ENCODE measurements at regions not wholly inside any gene's neighbourhood (a gene's known extent, or its start where the extent isn't known, plus 50 kb on each side); places are given as distances from the start of the nearest gene placed in this dataset.
A peak's percentile ranks its signal among the peaks of the same experiment; 100 is the strongest.
"Not testable (repeated sequence)": the region's sequence is repeated elsewhere in the genome, so short reads cannot be mapped to it uniquely, and the experiment has no call there.

GRCh38 chr15:84421513-84422181, 179.2 kb upstream of the ZSCAN2 start:
- peak in 1 of 5 experiments; percentile 16 for DNase-seq

GRCh38 chr15:84425327-84425726, 175.5 kb upstream of the ZSCAN2 start:
- not testable (repeated sequence) for DNase-seq

GRCh38 chr15:84473305-84473877, 127.4 kb upstream of the ZSCAN2 start:
- DNase-seq: not testable (repeated sequence)

DNA sequence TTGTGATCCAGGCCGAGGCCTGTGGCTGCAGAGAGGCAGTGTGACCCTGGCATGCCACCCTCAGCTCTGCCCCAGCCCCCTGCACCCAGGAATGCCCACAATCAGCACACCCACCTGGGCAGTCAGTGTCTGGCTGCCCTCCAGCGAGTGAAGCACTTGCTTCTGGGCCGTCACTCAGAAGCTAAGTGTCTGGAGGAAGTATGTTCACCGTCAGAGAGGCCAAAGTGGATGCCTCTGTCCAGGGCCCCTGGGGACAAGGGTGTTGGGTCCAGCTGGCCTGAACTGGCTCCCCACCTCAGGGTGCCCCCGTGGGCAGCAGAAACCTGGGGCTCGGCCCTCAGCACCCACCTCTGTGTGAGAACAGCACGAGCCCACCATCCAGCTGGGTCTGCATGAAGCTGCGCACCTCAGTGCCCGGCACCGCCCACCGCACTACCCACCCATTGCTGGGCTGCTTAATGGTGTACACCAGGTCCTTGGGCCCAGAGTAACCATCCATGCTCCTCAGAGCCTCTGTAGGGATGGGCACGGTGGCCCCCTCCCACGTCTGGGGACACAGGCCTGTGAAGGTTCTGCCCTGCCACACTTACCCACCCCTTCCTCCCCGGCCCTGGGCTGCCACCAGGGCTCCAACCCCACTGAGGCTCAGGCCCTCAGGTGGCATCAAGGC, 124.3 kb upstream of the ZSCAN2 start:
- DNase-seq: not testable (repeated sequence)

DNA sequence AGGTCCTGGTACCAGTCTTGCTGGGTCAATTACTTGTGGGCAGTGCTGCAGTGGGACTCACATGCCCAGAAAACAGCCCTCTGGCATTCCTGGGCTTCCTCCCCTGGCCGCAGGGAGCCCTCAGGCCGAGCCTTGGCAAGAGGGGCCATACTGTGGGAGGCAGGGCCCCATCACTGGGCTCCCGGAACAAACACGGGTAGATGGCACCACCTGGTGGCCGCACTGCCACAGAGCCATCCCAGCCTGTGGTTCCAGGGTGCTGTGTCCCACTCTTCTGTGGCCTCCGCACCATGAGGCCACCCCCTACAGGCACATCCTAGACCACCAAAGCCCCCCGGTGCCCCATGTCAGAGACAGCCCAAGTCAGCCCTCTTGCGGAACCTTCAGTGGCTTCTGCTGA, 123.3 kb upstream of the ZSCAN2 start:
- DNase-seq: not testable (repeated sequence)

- DNase-seq: not testable (repeated sequence)
Observed at GRCh38 chr15:84480174-84480681, 120.6 kb upstream of the ZSCAN2 start.

DNA sequence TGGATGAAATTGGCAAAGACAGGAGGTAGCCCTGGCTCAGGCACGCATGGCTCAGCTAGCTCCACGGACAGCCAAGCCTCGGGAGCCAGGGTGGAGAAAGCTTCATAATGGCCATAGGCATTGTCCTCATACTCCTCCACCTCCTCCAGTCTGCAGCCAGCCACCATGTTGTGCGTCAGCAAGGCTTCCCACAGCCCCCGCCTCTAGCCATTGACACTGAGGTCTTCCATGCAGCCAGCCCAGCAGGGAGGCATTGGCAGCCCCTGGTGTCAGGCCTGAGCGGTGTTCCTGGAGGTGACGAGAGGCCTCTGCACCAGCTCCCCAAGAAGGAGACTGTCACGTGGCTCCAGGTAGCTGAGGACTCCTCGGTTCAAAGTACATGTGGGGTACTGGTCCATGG, 117.0 kb upstream of the ZSCAN2 start:
- not testable (repeated sequence) for DNase-seq

- peak in 3 of 5 experiments; percentile 1 to 22 (median 4) for DNase-seq
Observed at GRCh38 chr15:84500165-84500889, 100.5 kb upstream of the ZSCAN2 start.

DNA sequence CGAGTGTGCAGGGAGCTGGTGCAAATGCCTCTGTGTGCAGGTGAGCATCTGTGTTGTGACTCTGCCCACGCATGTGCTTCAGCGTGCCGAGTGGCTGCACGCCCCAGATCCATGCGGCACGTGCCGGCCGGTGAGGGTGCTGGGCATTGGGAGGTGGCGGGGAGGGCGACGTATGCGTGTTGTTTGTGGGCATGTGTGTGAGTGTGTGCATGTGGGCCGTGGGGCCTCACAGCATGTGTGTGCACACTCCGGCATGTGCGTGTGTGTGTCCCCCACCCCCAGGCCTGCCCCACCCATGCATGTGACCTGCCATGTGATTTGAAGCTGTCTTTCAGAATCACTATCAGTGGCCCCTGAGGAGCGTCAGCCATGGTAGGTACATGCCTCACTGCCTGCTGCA, 97.7 kb upstream of the ZSCAN2 start:
- not testable (repeated sequence) for DNase-seq

- DNase-seq: not testable (repeated sequence)
Observed at GRCh38 chr15:84505552-84505951, 95.3 kb upstream of the ZSCAN2 start.

GRCh38 chr15:84512324-84512723, 88.5 kb upstream of the ZSCAN2 start:
- not testable (repeated sequence) for DNase-seq

DNA sequence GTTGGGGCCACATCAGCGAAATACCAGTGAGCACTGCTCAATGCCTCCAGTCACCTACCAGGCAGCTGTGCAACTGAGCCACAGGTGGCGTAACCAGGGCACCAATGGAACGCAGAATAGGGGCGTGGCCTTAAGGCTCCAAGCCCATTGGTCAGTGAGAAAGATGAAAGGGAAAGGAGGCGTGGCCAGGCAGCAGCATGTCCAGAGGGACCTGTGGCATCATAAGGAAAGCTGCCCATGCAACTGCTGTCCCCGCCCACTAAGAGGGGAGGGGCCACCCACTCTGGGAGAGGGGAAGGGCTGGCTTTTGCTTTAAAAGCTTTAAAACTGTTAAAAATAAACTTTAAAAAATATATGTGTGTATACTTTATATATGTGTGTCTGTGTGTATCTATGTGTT, 84.0 kb upstream of the ZSCAN2 start:
- DNase-seq: not testable (repeated sequence)

GRCh38 chr15:84525491-84526344, 75.1 kb upstream of the ZSCAN2 start:
- DNase-seq: not testable (repeated sequence)

GRCh38 chr15:84530751-84531150, 70.1 kb upstream of the ZSCAN2 start:
- not testable (repeated sequence) for DNase-seq

DNA sequence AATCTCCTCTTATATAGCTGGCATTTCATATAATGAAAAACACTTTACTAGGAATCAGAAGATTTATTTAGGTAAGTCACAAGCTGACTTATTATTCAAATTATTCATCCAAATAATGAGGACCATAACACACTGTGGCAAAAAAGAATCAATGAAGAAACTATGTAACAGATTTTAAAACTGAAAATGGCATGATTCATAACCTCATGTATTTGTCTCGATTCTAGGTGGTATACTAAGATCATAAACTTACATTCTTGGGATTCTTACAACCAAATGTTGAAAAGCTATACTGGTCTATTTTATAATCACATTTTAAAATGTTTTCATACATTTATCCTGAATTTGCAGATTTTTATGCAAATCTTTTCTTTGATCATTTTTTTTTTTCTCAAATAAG, 69.6 kb upstream of the ZSCAN2 start:
- not testable (repeated sequence) for DNase-seq

DNA sequence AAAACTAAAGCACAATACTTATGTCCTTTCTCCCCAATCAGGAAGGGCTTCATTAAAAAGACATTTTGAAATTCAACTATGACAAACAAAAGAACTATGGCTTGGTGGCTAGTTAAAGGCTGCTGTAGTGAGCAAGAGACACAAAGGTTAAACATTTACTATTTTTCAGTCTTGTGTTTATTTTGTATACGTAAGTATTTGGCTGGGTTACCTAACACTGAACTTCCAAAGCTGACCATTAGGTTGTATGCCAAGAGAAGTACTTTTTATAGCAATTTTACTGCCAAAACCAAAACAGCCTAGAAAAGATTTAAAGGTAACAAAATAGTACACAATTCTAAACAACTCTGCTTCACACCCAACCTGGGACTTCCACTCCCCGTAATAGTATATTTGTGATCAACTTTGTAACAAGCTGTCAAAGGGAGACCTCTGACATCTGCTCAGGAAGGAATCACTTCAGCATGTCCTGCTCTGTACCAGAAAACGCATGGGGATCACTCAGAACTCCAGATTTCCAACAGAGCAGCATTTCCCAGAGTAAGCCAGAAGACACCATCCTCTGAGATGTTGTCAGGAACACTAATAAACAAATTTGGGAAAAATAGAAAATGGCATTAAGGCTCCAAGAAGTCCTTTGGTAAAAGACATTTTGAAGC, 69.0 kb upstream of the ZSCAN2 start:
- not testable (repeated sequence) for DNase-seq

DNA sequence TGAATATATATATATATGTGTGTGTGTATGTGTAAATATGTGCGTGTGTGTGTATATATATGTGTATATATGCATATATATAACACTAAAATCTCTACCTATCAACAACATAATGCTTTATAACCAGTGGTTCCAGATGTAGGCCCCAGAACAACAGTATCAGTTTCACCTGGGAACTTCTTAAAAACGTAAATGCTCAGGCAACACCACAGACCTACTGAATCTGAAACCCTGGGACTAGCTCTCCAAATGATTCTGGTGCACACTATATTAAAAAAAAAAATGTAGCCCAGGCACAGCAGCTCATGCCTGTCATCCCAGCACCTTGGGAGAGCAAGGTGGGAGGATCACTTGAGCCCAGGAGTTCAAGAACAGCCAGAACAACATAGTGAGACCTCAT, 67.1 kb upstream of the ZSCAN2 start:
- not testable (repeated sequence) for DNase-seq

DNA sequence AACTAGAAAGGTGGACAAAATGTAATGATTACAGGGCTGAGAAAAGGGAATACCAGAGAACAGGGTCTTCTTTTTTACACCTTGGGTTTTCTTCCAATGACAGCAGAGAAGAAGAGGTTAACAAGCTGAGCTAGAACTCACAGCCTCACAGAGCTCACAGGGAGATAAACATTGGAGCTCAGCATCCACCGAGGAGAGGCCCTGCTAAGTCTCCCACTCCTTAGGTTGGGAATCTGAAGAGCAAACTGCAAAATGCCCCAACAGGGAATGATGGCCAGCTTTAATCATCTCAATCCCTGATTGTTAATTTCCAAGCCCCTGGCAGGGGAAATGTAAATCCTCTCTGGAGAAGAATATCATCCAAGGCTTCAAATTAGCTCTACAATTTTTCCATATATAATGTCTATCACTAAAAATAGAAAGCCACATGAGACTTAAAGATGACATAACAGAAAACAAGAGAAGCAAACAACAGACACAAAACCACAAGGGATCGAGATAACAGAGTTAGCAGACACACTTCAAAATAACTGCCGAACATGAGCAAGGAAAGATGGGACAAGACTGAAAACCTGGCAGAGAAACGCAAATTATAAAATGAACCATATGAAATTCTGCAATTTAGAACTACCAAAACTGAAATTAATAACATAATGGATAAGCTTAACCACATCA, 66.1 kb upstream of the ZSCAN2 start:
- peak in 1 of 5 experiments; percentile 20 for DNase-seq

DNA sequence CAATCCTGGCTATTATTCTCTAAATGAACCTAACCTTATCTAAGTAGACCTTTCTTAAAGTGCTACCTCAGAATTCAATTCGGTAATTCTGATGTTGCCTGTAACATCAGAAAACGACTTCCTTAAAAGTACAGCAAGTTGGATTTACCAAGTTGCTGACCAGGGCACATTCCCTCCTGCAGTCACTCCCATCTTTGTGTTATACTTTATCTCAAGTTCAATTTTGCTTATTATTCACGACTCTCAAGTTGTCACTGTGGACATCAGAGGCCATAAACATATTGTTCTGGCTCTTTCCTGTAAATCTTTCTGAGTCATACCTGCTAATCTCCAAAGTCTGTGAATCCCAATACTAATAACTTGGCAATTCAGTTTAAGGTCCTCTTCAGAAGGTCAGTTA, 64.6 kb upstream of the ZSCAN2 start:
- DNase-seq: not testable (repeated sequence)

DNA sequence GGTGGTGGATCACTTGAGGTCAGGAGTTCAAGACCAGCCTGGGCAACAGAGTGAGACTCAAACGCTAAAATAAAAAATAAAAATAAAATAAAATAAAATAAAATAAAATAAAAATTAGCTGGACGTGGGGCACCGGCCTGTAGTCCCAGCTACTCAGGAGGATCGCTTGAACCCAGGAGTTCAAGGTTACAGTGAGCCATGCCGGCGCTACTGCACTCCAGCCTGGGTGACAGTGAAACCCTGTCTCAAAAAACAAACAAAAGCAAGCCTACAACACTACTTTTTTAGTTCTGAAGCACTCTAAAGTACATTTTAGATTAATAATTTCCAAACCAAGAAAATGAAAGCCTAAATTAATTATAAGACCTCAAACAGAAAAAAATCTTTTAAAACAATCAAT, 56.2 kb upstream of the ZSCAN2 start:
- not testable (repeated sequence) for DNase-seq

GRCh38 chr15:84547150-84547549, 53.7 kb upstream of the ZSCAN2 start:
- not testable (repeated sequence) for DNase-seq
